Upper lobe of right lung (tissue), 1 donor: ENCODE measurements at regions not wholly inside any gene's neighbourhood (a gene's known extent, or its start where the extent isn't known, plus 50 kb on each side); places are given as distances from the start of the nearest gene placed in this dataset.
A peak's percentile ranks its signal among the peaks of the same experiment; 100 is the strongest.

Experiments
- ATAC-seq: fragments of 200-7000 bp; cut with Tn5 transposase; one replicate; pipeline ENCODE4 v1.9.1; 2020; ENCODE audit warnings: mild to moderate bottlenecking, moderate library complexity
- DNase-seq: peaks from one replicate; pipeline ENCODE4 v3.0.0-alpha.2; 2020
- H3K27ac ChIP-seq: fragments of 200-600 bp; one replicate; pipeline ENCODE4 v1.8.0; 2022
- H3K27me3 ChIP-seq: fragments of 200-600 bp; one replicate; pipeline ENCODE4 v1.8.0; 2022; ENCODE audit warnings: mild to moderate bottlenecking
- H3K36me3 ChIP-seq: fragments of 200-600 bp; one replicate; pipeline ENCODE4 v1.8.0; 2022
- H3K4me1 ChIP-seq: fragments of 200-600 bp; one replicate; pipeline ENCODE4 v1.8.0; 2022
- H3K4me3 ChIP-seq: fragments of 200-600 bp; one replicate; pipeline ENCODE4 v1.8.0; 2022; ENCODE audit warnings: mild to moderate bottlenecking
- H3K9me3 ChIP-seq: fragments of 200-600 bp; one replicate; pipeline ENCODE4 v1.8.0; 2022
- CTCF ChIP-seq: fragments of 200-600 bp; IDR thresholded peaks from one replicate; pipeline ENCODE4 v1.8.0; 2022; ENCODE audit warnings: antibody characterized with exemption
- intact Hi-C: fragments of 100-400 bp; cut with DNase I; formaldehyde crosslinking; loops from one replicate; pipeline ENCODE4 v1.11.0; 2022
- donor health status: DM: no; HTN: yes; CAD: no; lungs with severe emphysema.

GRCh38 chr2:183383854-183384253 lies 259.6 kb downstream of the NUP35 start:
- TF ChIP-seq CTCF: no peak
- Histone ChIP-seq H3K9me3 (no peaks in the 10 kb centered on the region), H3K27ac (no peak overlapping the region), H3K4me3 (no peak overlapping the region), H3K4me1 (no peaks in the 10 kb centered on the region), H3K27me3 (no peaks in the 10 kb centered on the region), H3K36me3 (no peaks in the 10 kb centered on the region)
- intact Hi-C loops: no loop called here
- ATAC-seq (no peak), DNase-seq (no peak)

DNA sequence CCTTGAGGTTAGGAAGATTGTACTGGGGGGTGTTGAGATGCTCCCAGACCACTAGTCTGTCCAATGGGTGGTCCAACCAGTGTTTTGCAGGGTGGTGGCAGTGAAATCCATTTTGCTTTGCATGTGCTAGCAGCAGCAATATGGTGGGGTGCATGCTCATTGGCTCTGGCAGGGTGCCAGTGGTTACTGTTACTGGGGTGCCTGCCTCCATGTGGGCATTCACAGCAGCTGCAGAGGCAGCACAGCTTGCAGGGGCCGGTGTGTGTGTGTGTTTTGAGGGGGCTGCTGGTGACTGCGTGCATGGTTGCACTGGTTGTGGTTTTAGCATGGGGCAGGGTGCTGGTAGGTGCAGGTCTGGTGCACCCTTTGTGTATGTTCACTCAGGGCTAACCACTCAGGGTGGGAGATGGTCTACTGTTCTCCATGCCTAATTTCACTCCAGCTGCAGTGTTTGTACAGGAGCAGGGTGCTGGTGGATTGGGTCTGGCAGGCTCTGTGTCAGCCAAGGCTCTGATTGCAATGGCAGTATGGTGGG lies 265.4 kb downstream of the NUP35 start:
- Histone ChIP-seq H3K4me1 (no peaks in the 10 kb centered on the region), H3K36me3 (no peaks in the 10 kb centered on the region), H3K27me3 (no peaks in the 10 kb centered on the region), H3K4me3 (no peak overlapping the region), H3K9me3 (no peaks in the 10 kb centered on the region), H3K27ac (no peak overlapping the region)
- TF ChIP-seq CTCF: no peak
- no peak for DNase-seq
- intact Hi-C loops: no loop called here
- ATAC-seq: peak; percentile 23

DNA sequence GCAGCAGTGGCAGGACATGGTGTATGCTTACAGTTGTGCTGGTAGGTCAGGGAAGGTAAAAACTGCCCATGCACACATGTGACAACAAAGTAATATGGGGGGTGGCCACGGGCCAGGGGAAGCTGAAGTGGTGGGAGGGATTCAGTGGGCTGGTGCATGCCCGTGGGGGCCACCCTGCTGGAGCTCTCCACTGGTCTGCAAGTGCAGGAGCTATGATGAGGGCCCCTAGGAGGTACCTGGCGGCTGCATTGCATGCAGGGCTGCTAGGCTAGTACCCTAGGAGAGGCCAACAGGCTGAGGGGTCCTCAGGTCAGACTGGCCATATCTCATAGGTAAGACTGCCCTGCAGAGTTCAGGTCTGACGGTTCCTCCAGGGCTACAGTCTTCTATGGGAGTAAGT lies 265.9 kb downstream of the NUP35 start:
- Histone ChIP-seq H3K4me3 (no peak overlapping the region), H3K4me1 (no peaks in the 10 kb centered on the region), H3K27ac (no peak overlapping the region), H3K9me3 (no peaks in the 10 kb centered on the region), H3K36me3 (no peaks in the 10 kb centered on the region), H3K27me3 (no peaks in the 10 kb centered on the region)
- no peak for TF ChIP-seq CTCF
- no peak for DNase-seq
- intact Hi-C loops: no loop called here
- peak; percentile 52 for ATAC-seq

GRCh38 chr2:183404392-183404791 lies 280.1 kb downstream of the NUP35 start:
- ATAC-seq (no peak), DNase-seq (peak; percentile 51)
- intact Hi-C loops: no loop called here
- no peak overlapping the region for H3K4me3 ChIP-seq
- H3K36me3 ChIP-seq: no peaks in the 10 kb centered on the region
- H3K9me3 ChIP-seq: no peaks in the 10 kb centered on the region
- H3K4me1 ChIP-seq: no peaks in the 10 kb centered on the region
- H3K27ac ChIP-seq: no peak overlapping the region
- no peak for TF ChIP-seq CTCF
- no peaks in the 10 kb centered on the region for H3K27me3 ChIP-seq

DNA sequence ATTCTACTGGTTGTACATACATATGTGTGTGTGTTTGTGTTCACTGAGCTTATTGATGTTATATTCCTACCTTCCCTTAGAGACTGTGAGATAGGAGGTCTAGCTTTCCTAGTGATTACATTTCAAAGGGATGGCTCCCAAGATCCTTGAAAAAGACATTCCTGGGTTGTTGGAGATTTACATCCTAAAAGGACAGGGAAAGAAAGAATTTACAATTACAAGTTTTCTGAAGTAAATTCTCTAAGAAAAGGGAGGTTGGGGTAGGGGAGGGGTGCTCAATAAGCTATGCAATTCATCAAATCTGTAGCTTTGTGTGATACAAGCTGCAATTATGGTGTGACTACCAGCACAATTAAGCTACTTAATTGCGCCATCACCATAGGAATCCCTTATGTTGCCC lies 284.3 kb downstream of the NUP35 start:
- no peak for TF ChIP-seq CTCF
- no peaks in the 10 kb centered on the region for H3K27me3 ChIP-seq
- intact Hi-C loops: no loop called here

DNA sequence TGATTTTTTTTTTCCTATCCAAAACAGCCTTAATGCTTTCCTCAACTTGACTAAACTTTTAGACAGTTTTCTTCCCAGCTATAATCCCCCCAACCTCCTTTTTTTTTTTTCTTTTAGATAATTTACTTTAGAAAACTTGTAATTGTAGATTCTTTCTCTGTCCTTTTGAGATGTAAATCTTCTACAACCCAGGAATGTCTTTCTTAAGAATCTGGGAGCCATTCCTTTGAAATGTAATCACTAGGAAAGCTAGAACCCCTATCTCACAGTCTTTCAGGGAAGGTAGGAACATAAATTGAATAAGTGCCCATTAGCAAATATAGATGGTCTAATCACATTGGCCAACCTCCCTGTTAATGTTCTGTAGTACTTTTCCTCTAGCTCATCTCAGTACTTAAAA lies 285.4 kb downstream of the NUP35 start:
- no peak overlapping the region for H3K4me3 ChIP-seq
- H3K27ac ChIP-seq: no peak overlapping the region
- H3K27me3 ChIP-seq: no peaks in the 10 kb centered on the region
- intact Hi-C loops: no loop called here
- no peak for ATAC-seq
- H3K9me3 ChIP-seq: no peaks in the 10 kb centered on the region
- no peaks in the 10 kb centered on the region for H3K4me1 ChIP-seq
- no peaks in the 10 kb centered on the region for H3K36me3 ChIP-seq
- DNase-seq: no peak
- TF ChIP-seq CTCF: no peak

More for the DNA sequence above, 284.3 kb downstream of the NUP35 start:
- Histone ChIP-seq H3K9me3 (no peaks in the 10 kb centered on the region), H3K27ac (no peak overlapping the region), H3K4me1 (no peaks in the 10 kb centered on the region), H3K4me3 (no peak overlapping the region), H3K36me3 (no peaks in the 10 kb centered on the region)
- no peak for ATAC-seq
- DNase-seq: no peak
